Gastrocnemius medialis (tissue), 4 donors: ENCODE measurements at regions not wholly inside any gene's neighbourhood (a gene's known extent, or its start where the extent isn't known, plus 50 kb on each side); places are given as distances from the start of the nearest gene placed in this dataset.

ENCODE experiments used
- POLR2A ChIP-seq, 2 donors: fragments of 450-650 bp; IDR thresholded peaks; one replicate each; pipeline ENCODE4 v1.6.1; 2017; ENCODE audit warnings: antibody characterized with exemption in 2 of 2, mild to moderate bottlenecking in 2 of 2, moderate library complexity in 2 of 2
- TF ChIP-seq, protein P1 (sequence below), 5 experiments: fragments of 450-650 bp in 3 of 5; fragments of 200-600 bp in 2 of 5; sonication (generic) in 2 of 5; IDR thresholded peaks in 4 of 5; conservative IDR thresholded peaks in 1 of 5; 1 replicate in 4 of 5; 2 replicates in 1 of 5; pipeline ENCODE4 v1.5.1; 2016 to 2019; ENCODE audit warnings: antibody characterized with exemption in 5 of 5, mild to moderate bottlenecking in 3 of 5, moderate library complexity in 3 of 5

DNA sequence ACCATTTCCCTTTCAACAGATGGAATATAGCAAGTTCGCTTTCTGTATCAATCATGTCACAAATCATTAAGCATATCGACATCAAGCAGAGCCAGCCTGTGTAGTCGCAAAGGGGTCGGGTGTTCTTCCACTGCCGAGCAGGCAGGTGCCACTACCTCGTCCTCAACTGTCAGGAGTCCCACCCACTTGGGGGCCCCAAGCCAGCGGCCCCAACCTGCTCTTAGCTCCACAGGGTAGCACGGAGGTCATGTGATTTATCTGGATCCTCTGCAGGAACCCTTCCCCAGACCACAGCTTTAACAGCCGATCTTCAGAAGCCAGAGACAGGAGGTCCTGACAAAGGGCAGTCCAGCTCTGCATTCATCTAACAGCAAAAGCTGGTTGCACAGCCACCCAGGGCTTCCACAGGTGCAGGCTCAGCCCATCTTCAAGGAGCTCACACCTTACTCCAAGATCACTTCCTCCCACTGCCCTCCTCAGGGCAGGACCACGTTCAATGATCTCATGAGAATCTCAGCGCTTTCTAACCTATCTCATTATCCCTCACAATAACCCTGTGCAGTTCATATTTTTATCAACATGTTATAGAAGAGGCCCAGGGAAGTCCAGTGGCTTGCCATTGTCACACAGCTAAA lies 110.2 kb downstream of the TRIM29 start:
- TF ChIP-seq, protein P1, sequence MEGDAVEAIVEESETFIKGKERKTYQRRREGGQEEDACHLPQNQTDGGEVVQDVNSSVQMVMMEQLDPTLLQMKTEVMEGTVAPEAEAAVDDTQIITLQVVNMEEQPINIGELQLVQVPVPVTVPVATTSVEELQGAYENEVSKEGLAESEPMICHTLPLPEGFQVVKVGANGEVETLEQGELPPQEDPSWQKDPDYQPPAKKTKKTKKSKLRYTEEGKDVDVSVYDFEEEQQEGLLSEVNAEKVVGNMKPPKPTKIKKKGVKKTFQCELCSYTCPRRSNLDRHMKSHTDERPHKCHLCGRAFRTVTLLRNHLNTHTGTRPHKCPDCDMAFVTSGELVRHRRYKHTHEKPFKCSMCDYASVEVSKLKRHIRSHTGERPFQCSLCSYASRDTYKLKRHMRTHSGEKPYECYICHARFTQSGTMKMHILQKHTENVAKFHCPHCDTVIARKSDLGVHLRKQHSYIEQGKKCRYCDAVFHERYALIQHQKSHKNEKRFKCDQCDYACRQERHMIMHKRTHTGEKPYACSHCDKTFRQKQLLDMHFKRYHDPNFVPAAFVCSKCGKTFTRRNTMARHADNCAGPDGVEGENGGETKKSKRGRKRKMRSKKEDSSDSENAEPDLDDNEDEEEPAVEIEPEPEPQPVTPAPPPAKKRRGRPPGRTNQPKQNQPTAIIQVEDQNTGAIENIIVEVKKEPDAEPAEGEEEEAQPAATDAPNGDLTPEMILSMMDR (IDR thresholded peaks at IDR 0.05 in 4 of 5, conservative IDR thresholded peaks at IDR 0.05 in 1 of 5), result no peak
- no peak for TF ChIP-seq POLR2A (IDR thresholded peaks at IDR 0.05)
